ENCODE measurements at regions not wholly inside any gene's neighbourhood (a gene's known extent, or its start where the extent isn't known, plus 50 kb on each side); places are given as distances from the start of the nearest gene placed in this dataset.
"Not testable (repeated sequence)": the region's sequence is repeated elsewhere in the genome, so short reads cannot be mapped to it uniquely, and the experiment has no call there.

- no peak for DNase-seq
Observed at GRCh38 chr3:177764933-177765332, 567.7 kb upstream of the TBL1XR1 start.

GRCh38 chr3:177770383-177771230 is 573.3 kb upstream of the TBL1XR1 start:
- DNase-seq = no peak

DNA sequence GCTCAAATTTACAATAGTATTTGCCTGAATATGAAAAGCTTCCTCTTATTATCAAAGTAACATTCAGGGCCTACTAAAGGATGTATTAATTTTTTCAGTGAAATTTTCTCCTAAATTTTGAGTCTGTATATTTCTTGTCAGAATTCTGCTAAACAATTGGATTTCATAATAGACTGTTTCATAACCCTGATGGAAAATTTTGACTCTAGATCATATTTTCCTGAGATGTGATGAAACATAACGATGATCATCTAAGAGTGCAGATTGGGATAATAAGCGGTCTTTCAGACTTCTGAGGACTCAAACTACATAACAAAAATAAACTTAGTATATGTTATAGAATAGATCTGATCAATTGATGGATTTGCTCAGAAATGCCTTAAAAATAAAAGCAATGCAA is 574.5 kb upstream of the TBL1XR1 start:
- no peak for DNase-seq

GRCh38 chr3:177772908-177773557 is 575.8 kb upstream of the TBL1XR1 start:
- no peak for DNase-seq

- no peak for DNase-seq
Observed at GRCh38 chr3:177773717-177774116, 576.4 kb upstream of the TBL1XR1 start.

DNA sequence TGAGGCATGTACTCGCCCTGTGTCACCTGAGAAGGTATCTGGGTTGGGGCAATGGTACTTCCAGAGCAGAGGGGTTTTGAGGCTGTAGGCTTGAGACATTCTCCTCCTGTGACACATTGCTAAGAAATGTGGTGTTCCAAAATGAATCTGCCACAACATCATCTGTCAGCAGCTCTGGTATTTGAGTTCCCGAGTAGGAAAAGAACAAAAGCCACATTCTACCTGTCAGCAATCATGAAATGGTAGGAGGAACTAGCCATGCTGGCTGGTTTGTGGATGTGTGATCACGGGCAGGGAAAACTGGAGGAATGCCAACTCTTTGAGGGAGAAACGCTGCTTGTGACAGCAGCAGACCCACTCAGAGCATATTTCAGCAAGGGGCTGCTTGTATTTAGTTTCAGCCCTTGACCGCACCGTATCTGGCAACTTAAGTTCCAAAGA is 579.4 kb upstream of the TBL1XR1 start:
- no peak for DNase-seq

DNA sequence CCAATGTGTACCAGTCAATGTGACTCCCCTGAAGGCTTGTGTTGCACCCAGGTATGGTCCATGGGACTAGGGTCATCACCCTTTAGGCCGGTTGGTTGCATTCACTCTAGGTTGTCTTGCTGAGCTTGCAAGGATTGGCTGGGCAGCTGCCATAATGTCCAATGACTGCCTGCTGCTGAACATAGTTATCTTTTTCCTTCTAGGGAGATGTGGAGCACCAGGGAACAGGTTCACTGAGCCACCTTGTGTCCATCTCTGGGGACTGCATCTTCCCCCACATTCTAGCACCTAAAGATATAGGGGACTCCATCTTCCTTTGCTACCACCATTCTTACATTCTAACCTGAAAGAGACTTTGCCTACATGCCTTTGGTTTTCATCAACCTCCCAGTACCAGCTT is 580.4 kb upstream of the TBL1XR1 start:
- DNase-seq = peak; percentile 32

DNA sequence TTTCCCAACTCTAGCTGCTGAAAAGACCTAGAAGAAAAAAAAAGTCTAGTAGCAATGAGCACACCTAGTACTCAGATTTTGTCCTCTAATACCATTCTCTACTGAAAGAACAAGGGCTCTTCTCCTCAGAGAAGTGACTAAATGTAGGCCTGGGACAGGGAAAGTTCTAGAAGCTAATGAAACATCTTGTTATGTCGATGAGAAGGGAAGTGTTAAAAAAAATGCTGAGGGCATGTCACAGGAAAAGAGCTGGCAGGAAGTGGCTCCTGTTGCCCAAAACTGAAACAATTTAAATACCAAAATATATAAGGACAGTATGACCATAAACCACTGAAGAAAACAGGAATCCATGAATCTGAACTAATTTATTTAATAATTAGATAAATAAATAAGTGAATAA is 581.4 kb upstream of the TBL1XR1 start:
- no peak for DNase-seq

GRCh38 chr3:177781686-177782161 is 584.4 kb upstream of the TBL1XR1 start:
- DNase-seq = no peak

DNA sequence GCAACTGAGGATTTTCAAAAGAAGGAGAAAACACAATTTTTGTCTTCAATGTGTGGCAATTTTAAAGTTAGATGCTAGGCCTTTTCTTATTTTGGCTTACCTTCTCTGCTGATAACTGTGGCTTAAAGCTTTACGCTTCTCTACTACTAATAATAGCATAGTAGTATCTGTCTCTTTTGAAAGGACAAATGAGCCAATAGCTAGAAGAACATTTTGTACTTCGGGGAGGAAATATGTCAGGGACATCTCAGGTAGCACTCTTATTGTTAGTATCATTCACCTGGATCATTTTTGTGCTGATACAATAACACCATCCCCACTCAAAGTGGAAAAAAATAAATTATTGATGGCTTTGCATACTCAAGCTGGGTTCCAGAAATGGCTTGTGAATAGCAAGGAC is 586.1 kb upstream of the TBL1XR1 start:
- no peak for DNase-seq

DNA sequence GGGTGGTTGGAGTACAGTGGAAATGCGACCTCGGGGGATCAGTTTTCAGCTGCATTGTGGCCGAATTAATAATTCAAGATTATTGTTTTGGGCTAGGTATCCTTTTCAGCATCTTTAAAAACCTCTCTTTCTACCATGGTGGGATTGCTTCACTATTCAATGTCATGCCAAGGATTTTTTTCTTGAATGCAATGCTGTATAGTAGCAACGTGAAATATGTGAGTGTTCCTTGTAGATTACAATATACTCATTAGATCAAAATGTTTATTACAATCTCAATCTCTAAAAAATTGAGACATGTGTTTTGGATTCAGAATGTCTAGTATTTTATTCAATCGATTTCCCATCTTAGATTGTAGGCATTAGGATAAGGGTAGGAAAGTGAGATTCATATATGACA is 586.5 kb upstream of the TBL1XR1 start:
- DNase-seq = no peak

DNA sequence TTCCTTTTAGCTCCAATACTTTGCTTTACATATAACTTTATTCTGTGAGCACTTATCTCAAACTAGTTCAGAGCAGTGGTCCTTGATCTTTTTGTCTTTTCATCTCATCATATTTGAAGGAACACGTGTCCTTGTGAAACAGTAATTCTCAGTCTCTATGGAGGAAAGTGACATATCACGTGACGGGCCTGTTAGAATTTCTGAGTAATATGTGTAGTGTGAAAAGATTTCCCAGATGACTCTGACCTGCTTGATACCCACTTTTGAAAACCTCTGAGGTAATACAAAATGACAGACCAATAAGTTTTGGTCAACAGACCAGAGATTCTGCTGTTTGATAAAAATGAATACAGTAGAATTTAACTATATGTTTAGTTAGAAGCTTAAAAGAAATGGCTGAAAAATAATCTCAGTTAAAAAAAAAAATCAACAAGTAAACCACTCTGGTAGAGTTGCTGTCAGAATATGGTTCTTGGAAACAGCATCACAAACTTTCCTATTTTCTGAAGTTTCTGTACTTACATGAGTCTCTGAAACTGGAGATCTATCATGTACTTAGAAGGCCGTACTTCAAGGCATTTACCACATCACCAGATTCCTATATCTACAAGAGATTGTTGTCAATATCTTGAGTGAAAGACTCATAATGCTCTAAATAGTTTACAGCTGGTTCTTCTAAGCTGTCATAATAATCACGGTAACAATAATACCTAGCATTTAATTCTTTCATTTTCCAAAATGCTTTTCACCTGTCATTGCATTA is 590.2 kb upstream of the TBL1XR1 start:
- no peak for DNase-seq

GRCh38 chr3:177789500-177789899 is 592.2 kb upstream of the TBL1XR1 start:
- no peak for DNase-seq

GRCh38 chr3:177792311-177793030 is 595.2 kb upstream of the TBL1XR1 start:
- DNase-seq = no peak

GRCh38 chr3:177793451-177793850 is 596.2 kb upstream of the TBL1XR1 start:
- DNase-seq = no peak

DNA sequence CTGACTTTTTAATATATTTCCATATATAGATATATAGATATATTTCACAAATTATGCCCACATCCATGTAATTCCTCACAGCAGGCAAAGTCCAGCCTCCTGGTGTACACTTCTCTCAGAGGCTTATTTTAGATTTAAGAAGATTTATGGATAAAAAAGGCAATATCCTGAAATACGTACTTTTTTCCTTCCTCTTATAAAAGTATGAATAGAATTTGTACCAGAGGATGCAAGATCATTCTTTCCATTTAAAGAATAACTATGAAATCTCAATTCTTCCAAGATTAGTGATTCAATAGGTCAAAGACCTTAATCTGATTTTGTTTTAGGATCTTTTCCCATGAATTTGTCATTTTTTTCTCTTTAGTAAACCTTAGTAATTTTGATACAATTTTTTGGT is 597.9 kb upstream of the TBL1XR1 start:
- DNase-seq = no peak

- no peak for DNase-seq
Observed at GRCh38 chr3:177795859-177796258, 598.6 kb upstream of the TBL1XR1 start.

GRCh38 chr3:177800147-177800546 is 602.9 kb upstream of the TBL1XR1 start:
- not testable (repeated sequence) for DNase-seq

DNA sequence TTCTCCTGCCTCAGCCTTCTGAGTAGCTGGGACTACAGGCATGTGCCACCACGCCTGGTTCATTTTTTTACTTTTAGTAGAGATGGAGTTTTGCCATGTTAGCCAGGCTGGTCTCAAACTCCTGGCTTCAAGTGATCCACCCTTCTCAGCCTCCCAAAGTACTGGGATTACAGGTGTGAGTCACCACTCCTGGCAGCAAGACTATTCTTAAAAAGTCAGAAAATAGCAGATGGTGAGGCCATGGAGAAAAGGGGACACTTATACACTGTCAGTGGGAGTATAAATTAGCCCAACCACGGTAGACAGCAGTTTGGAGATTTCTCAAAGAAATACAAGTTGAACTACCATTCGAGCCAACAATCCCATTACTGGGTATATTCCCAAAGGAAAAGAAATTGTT is 603.3 kb upstream of the TBL1XR1 start:
- no peak for DNase-seq

GRCh38 chr3:177802151-177802900 is 605.0 kb upstream of the TBL1XR1 start:
- no peak for DNase-seq

DNA sequence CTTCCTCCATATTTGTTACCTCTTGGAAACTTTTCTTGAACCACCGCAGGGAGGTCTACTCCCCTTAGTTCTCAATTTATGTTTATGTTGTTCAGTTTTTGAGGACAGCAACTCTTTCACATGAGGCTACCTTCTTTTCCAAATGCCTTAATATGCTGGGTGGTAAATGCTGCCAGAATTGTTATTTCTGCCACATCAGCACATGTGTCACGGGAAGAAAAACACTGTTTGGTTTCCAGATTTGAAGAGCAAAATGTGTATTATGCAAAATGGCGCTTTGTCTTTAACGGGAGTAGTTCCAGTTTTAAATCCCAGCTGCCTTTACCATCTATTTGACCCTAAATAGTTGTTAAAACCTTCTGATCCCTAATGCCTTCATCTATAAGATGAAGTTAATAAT is 606.2 kb upstream of the TBL1XR1 start:
- DNase-seq = no peak

GRCh38 chr3:177804032-177804431 is 606.8 kb upstream of the TBL1XR1 start:
- DNase-seq = no peak
